GM10248 (cell line): ENCODE measurements at regions not wholly inside any gene's neighbourhood (a gene's known extent, or its start where the extent isn't known, plus 50 kb on each side); places are given as distances from the start of the nearest gene placed in this dataset.

Experiments
- CTCF ChIA-PET: fragments of 300-600 bp; sonication (Branson Sonifier 250); formaldehyde crosslinking; extraction: SDS; loops from one replicate; lab custom pipeline; 2021; ENCODE audit warnings: antibody characterized with exemption; lab: Yijun Ruan, JAX
- POLR2A ChIA-PET: fragments of 350-650 bp; sonication (Branson Sonifier 250); formaldehyde crosslinking; extraction: SDS; loops from one replicate; lab custom pipeline; 2020; ENCODE audit warnings: antibody characterized with exemption; lab: Yijun Ruan, JAX
- DNase-seq: peaks from one replicate; pipeline ENCODE4 v3.0.0; 2012; ENCODE audit errors: extremely low spot score
- TF ChIP-seq, protein P1 (sequence below): IDR thresholded peaks from 2 replicates; pipeline ENCODE4 v1.5.1; 2012; ENCODE audit warnings: mild to moderate bottlenecking, low read depth; ENCODE audit errors: extremely low read depth, missing control alignments, control extremely low read depth

DNA sequence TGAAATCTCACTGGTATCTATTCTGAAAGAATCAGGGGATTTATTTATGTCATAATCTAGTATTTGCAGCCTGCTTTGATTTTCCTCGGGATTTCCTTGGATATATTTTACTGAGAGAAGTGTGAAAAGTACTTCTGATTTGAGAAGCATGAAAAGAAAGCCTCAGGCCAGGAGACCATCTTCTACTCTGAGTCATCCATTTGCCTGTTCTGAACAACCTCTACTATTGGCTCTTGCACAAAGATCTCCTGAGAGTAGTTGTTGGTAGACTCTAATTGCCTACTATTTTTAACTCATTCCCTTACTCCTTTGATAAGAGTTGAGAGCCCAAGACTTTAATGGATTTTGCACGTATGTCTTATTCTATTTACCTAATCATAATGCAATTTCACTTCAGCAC is 318.9 kb downstream of the BCHE start:
- CTCF ChIA-PET = no interaction called here
- POLR2A ChIA-PET = no interaction called here
- DNase-seq = no peak
- TF ChIP-seq, protein P1, sequence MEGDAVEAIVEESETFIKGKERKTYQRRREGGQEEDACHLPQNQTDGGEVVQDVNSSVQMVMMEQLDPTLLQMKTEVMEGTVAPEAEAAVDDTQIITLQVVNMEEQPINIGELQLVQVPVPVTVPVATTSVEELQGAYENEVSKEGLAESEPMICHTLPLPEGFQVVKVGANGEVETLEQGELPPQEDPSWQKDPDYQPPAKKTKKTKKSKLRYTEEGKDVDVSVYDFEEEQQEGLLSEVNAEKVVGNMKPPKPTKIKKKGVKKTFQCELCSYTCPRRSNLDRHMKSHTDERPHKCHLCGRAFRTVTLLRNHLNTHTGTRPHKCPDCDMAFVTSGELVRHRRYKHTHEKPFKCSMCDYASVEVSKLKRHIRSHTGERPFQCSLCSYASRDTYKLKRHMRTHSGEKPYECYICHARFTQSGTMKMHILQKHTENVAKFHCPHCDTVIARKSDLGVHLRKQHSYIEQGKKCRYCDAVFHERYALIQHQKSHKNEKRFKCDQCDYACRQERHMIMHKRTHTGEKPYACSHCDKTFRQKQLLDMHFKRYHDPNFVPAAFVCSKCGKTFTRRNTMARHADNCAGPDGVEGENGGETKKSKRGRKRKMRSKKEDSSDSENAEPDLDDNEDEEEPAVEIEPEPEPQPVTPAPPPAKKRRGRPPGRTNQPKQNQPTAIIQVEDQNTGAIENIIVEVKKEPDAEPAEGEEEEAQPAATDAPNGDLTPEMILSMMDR = no peak

DNA sequence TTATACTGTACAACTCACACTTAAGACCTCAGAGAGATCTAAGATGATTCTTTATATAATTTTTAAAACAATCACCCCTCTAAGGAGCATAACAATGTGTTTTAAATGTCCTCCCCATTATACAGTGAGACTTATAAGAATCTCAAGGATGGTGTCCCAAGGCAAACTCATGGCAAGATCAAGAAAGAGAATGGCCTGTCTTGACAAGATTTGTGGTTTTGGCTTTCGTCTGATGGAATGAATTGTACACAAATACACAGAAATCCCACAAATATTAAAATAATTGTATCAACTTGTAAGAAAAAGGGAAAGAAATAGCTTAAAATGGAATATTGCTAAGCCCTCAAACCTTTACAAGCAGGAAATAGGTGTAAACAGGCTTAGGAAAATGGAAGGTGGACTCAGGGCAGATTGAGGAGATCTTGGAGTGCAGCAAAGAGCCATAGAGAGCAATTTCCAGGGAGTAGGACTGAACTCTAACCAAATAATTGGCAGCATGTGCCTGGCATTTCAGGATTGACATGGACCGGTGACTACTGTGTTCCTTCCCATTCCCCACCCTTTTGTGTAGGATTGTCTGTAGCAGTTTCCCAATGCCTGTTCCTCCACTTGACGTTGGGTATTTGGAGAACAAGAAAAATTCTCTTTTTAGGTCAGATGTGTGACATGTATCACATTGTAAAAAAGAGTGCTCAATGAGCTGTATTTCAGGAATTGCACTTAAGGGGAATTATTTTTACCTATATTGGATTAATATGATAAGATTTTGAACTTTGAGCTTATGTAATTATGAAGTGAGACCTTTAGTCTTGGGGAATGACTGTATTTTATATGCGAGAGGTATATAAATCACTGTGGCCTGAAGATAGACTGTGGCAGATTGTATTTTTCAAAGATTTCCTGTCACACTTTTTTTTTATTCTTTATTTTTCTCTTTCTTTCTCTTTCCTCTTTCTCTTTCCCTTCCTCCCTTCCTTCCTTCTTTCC is 317.8 kb upstream of the SLITRK3 start:
- no peak for DNase-seq
- TF ChIP-seq, protein P1 = no peak
- POLR2A ChIA-PET = no interaction called here
- CTCF ChIA-PET = no interaction called here

DNA sequence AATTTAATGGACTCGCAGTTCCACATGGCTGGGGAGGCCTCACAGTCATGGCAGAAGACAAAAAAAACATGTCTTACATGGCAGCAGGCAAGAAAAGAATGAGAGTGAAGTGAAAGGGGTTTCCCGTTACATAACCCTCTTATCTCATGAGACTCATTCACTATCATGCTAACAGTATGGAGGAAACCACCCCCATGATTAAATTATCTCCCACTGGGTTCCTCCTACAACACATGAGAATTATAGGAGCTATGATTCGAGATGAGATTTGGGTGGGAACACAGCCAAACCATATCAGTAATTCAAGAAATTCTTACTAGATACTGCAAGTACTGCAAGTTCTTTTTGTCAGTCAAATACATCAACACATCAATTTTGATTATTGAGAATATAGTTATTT is 311.4 kb upstream of the SLITRK3 start:
- ChIA-PET CTCF (no interaction called here), POLR2A (no interaction called here)

DNA sequence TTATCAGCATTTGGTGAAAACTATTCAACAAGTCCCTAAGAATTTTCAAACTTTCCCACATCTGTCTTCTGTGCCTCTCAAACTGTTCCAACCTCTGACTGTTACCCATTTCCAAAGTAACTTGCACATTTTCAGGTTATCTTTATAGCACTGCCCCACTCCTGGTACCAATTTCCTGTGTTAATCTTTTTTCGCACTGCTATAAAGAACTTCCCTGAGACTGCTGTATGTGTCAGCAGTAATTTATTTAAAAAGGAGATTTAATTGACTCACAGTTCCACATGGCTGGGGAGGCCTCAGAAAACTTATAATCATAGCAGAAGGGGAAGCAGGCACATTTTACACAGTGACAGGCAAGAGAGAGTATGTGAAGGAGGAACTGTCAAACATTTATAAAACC is 310.9 kb upstream of the SLITRK3 start:
- TF ChIP-seq, protein P1 = no peak
- CTCF ChIA-PET = no interaction called here
- POLR2A ChIA-PET = no interaction called here
- DNase-seq = no peak

More for the DNA sequence above, 311.4 kb upstream of the SLITRK3 start:
- TF ChIP-seq, protein P1 = no peak
- no peak for DNase-seq

DNA sequence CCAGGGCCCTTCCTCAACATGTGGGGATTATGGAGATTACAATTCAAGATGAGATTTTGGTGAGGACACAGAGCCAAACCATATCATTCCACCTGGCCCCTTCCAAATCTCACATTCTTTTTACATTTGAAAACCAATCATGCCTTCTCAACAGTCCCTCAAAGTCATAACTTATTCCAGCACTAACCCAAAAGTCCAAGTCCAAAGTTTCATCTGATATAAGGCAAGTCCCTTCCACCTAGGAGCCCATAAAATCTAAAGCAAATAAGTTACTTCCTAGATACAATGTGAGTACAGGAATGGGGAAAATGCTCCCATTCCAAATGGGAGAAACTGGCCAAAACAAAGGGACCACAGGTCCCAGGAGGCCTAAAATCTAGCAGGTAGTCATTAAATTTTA is 309.5 kb upstream of the SLITRK3 start:
- ChIA-PET POLR2A (no interaction called here), CTCF (no interaction called here)
- no peak for DNase-seq
- TF ChIP-seq, protein P1 = no peak

DNA sequence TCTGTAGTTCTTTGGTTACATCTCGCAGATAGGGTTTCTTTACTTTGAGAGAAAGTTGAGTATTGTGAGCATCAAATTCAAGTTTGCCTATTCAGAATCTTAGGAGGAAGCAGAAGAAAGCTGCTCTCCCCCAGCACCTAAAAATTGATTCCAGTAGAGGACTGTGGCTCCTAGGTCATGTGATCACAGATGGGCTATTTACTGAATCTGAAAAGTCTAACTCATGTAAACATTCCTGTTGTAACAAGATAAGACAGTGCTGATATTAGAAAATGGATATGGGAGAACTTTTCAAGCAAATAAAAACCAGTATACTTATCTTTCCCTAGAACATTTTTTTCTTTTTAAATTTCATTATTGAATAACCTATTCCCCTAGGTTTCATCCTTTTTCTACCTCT is 308.4 kb upstream of the SLITRK3 start:
- DNase-seq = no peak
- POLR2A ChIA-PET = no interaction called here
- CTCF ChIA-PET = no interaction called here
- TF ChIP-seq, protein P1 = no peak
